ENCODE measurements at regions not wholly inside any gene's neighbourhood (a gene's known extent, or its start where the extent isn't known, plus 50 kb on each side); places are given as distances from the start of the nearest gene placed in this dataset.

GRCh38 chr2:62330959-62331358 is 135.0 kb downstream of the B3GNT2 start:
- Histone ChIP-seq H3K9me3 (no peaks in the 10 kb centered on the region), H3K4me3 (no peak overlapping the region), H3K36me3 (no peaks in the 10 kb centered on the region), H3K27me3 (no peaks in the 10 kb centered on the region), H3K4me1 (no peaks in the 10 kb centered on the region), H3K27ac (no peak overlapping the region)
- DNase-seq = no peak
- TF ChIP-seq POLR2A (IDR thresholded peaks at IDR 0.05) (no peak), CTCF (IDR thresholded peaks at IDR 0.05) (no peak)
- intact Hi-C loops (cut with DNase I; ENCODE audit: low total_unique reads) = no loop called here

- DNase-seq = no peak
- no peaks in the 10 kb centered on the region for H3K9me3 ChIP-seq
- no peak overlapping the region for H3K27ac ChIP-seq
- H3K4me3 ChIP-seq = no peak overlapping the region
- intact Hi-C loops (cut with DNase I; ENCODE audit: low total_unique reads) = no loop called here
- no peaks in the 10 kb centered on the region for H3K36me3 ChIP-seq
- H3K27me3 ChIP-seq = no peaks in the 10 kb centered on the region
- TF ChIP-seq CTCF (IDR thresholded peaks at IDR 0.05) = no peak
- TF ChIP-seq POLR2A (IDR thresholded peaks at IDR 0.05) = no peak
- no peaks in the 10 kb centered on the region for H3K4me1 ChIP-seq
These were observed 133.9 kb downstream of the B3GNT2 start for GRCh38 chr2:62329797-62330196.

- Histone ChIP-seq H3K27me3 (no peaks in the 10 kb centered on the region), H3K36me3 (no peaks in the 10 kb centered on the region), H3K9me3 (no peaks in the 10 kb centered on the region), H3K4me3 (no peak overlapping the region), H3K27ac (no peak overlapping the region), H3K4me1 (no peaks in the 10 kb centered on the region)
- TF ChIP-seq POLR2A (IDR thresholded peaks at IDR 0.05) = no peak
- no peak for DNase-seq
- intact Hi-C loops (cut with DNase I; ENCODE audit: low total_unique reads) = no loop called here
These were observed 130.8 kb downstream of the B3GNT2 start for GRCh38 chr2:62326735-62327134.

- H3K4me1 ChIP-seq = no peaks in the 10 kb centered on the region
- no peaks in the 10 kb centered on the region for H3K36me3 ChIP-seq
- no peak overlapping the region for H3K4me3 ChIP-seq
- intact Hi-C loops (cut with DNase I; ENCODE audit: low total_unique reads) = no loop called here
- H3K27me3 ChIP-seq = no peaks in the 10 kb centered on the region
- DNase-seq = no peak
- no peaks in the 10 kb centered on the region for H3K9me3 ChIP-seq
- no peak for TF ChIP-seq CTCF (IDR thresholded peaks at IDR 0.05)
- no peak for TF ChIP-seq POLR2A (IDR thresholded peaks at IDR 0.05)
- no peak overlapping the region for H3K27ac ChIP-seq
These were observed 129.5 kb downstream of the B3GNT2 start for GRCh38 chr2:62325398-62325797.

- no peak overlapping the region for H3K27ac ChIP-seq
- H3K9me3 ChIP-seq = no peaks in the 10 kb centered on the region
- no peaks in the 10 kb centered on the region for H3K27me3 ChIP-seq
- TF ChIP-seq POLR2A (IDR thresholded peaks at IDR 0.05) = no peak
- no peak for TF ChIP-seq CTCF (IDR thresholded peaks at IDR 0.05)
- H3K4me3 ChIP-seq = no peak overlapping the region
- DNase-seq = no peak
- H3K4me1 ChIP-seq = no peaks in the 10 kb centered on the region
- H3K36me3 ChIP-seq = no peaks in the 10 kb centered on the region
- intact Hi-C loops (cut with DNase I; ENCODE audit: low total_unique reads) = no loop called here
These were observed 125.7 kb downstream of the B3GNT2 start for GRCh38 chr2:62321380-62322289.

Data from uterus (tissue), 3 donors.